ENCODE measurements at regions not wholly inside any gene's neighbourhood (a gene's known extent, or its start where the extent isn't known, plus 50 kb on each side); places are given as distances from the start of the nearest gene placed in this dataset.

- H3K36me3 ChIP-seq, result no peaks in the 10 kb centered on the region
- H3K4me3 ChIP-seq, result no peak overlapping the region
- DNase-seq, result no peak
- no peak overlapping the region for H3K27ac ChIP-seq
- H3K4me1 ChIP-seq, result no peaks in the 10 kb centered on the region
- intact Hi-C loops (cut with DNase I; ENCODE audit: low total_unique reads), result no loop called here
- H3K27me3 ChIP-seq, result no peaks in the 10 kb centered on the region
- H3K9me3 ChIP-seq, result no peaks in the 10 kb centered on the region
- TF ChIP-seq CTCF (IDR thresholded peaks at IDR 0.05), result no peak
Measured at GRCh38 chr3:176581589-176581988, 615.7 kb downstream of the TBL1XR1 start.

GRCh38 chr3:176579711-176580185 is 617.5 kb downstream of the TBL1XR1 start:
- no peak overlapping the region for H3K27ac ChIP-seq
- no peaks in the 10 kb centered on the region for H3K36me3 ChIP-seq
- H3K27me3 ChIP-seq, result no peaks in the 10 kb centered on the region
- no peaks in the 10 kb centered on the region for H3K4me1 ChIP-seq
- H3K4me3 ChIP-seq, result no peak overlapping the region
- intact Hi-C loops (cut with DNase I; ENCODE audit: low total_unique reads), result no loop called here
- H3K9me3 ChIP-seq, result no peaks in the 10 kb centered on the region
- no peak for DNase-seq
- TF ChIP-seq CTCF (IDR thresholded peaks at IDR 0.05), result no peak

GRCh38 chr3:176578316-176578715 is 619.0 kb downstream of the TBL1XR1 start:
- no peak for DNase-seq
- intact Hi-C loops (cut with DNase I; ENCODE audit: low total_unique reads), result no loop called here
- Histone ChIP-seq H3K27me3 (no peaks in the 10 kb centered on the region), H3K4me3 (no peak overlapping the region), H3K4me1 (no peaks in the 10 kb centered on the region), H3K36me3 (no peaks in the 10 kb centered on the region), H3K9me3 (no peaks in the 10 kb centered on the region), H3K27ac (no peak overlapping the region)
- no peak for TF ChIP-seq CTCF (IDR thresholded peaks at IDR 0.05)

- Histone ChIP-seq H3K4me1 (no peaks in the 10 kb centered on the region), H3K4me3 (no peak overlapping the region), H3K27me3 (no peaks in the 10 kb centered on the region), H3K27ac (no peak overlapping the region), H3K9me3 (no peaks in the 10 kb centered on the region), H3K36me3 (no peaks in the 10 kb centered on the region)
- TF ChIP-seq CTCF (IDR thresholded peaks at IDR 0.05), result no peak
- DNase-seq, result no peak
- intact Hi-C loops (cut with DNase I; ENCODE audit: low total_unique reads), result no loop called here
Measured at GRCh38 chr3:176577447-176577846, 619.8 kb downstream of the TBL1XR1 start.

- H3K27me3 ChIP-seq, result no peaks in the 10 kb centered on the region
- H3K27ac ChIP-seq, result no peak overlapping the region
- H3K9me3 ChIP-seq, result no peaks in the 10 kb centered on the region
- TF ChIP-seq CTCF (IDR thresholded peaks at IDR 0.05), result no peak
- intact Hi-C loops (cut with DNase I; ENCODE audit: low total_unique reads), result no loop called here
- DNase-seq, result no peak
- no peaks in the 10 kb centered on the region for H3K4me1 ChIP-seq
- no peak overlapping the region for H3K4me3 ChIP-seq
- H3K36me3 ChIP-seq, result no peaks in the 10 kb centered on the region
Measured at GRCh38 chr3:176574786-176575185, 622.5 kb downstream of the TBL1XR1 start.

GRCh38 chr3:176571926-176572325 is 625.4 kb downstream of the TBL1XR1 start:
- TF ChIP-seq CTCF (IDR thresholded peaks at IDR 0.05), result no peak
- Histone ChIP-seq H3K27me3 (no peaks in the 10 kb centered on the region), H3K4me1 (no peaks in the 10 kb centered on the region), H3K36me3 (no peaks in the 10 kb centered on the region), H3K27ac (no peak overlapping the region), H3K9me3 (no peaks in the 10 kb centered on the region), H3K4me3 (no peak overlapping the region)
- intact Hi-C loops (cut with DNase I; ENCODE audit: low total_unique reads), result no loop called here
- DNase-seq, result no peak
